ENCODE measurements at regions not wholly inside any gene's neighbourhood (a gene's known extent, or its start where the extent isn't known, plus 50 kb on each side); places are given as distances from the start of the nearest gene placed in this dataset.

DNA sequence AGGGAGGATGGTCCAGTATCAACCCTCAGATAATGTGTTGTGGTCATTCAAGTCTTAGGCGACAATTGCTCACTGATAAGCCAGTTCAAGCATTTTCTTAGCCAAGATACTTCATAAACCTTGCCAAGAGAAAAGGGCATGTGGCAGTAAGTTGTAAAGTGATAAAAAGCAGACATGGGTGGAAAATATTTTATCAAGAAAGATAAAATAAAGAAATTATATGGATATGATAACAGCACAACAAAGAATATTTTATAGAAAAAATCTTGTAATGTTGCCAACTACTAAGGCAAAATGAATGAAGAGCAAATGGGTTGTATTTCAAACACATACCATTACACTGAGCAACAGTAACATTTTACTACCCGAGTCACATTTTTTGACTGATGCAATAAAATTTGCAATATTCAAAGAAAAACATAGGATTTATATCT is 217.4 kb upstream of the PITX2 start:
- Histone ChIP-seq H3K79me2 (ENCODE audit: low read length) (no peaks in the 10 kb centered on the region), H3K4me1 (ENCODE audit: low read length) (no peaks in the 10 kb centered on the region), H3K9me2 (replicated peaks; ENCODE audit: insufficient read depth, low read length) (no peaks in the 10 kb centered on the region), H3K36me3 (replicated peaks; ENCODE audit: insufficient read depth, low read length) (no peaks in the 10 kb centered on the region), H3K9ac (ENCODE audit: low read length) (no peak overlapping the region), H3K4me2 (ENCODE audit: low read depth, low read length) (no peak overlapping the region), H3F3A (ENCODE audit: insufficient read depth, low read length) (no peaks in the 10 kb centered on the region), H4K20me1 (ENCODE audit: insufficient read depth, low read length) (no peaks in the 10 kb centered on the region), H2AFZ (ENCODE audit: low read length) (no peak overlapping the region), H3K27ac (ENCODE audit: low read length) (no peak overlapping the region), H3K9me3 (replicated peaks; ENCODE audit: insufficient read depth, low read length) (no peaks in the 10 kb centered on the region), H3K27me3 (replicated peaks; ENCODE audit: insufficient read depth, low read length) (no peaks in the 10 kb centered on the region), H3K4me3 (ENCODE audit: low read length) (no peak overlapping the region)
- no peak for DNase-seq
- TF ChIP-seq EZH2 (optimal IDR thresholded peaks at IDR 0.05; ENCODE audit: low read depth, low read length), result no peak
- no peak for TF ChIP-seq EZH2phosphoT487 (IDR thresholded peaks at IDR 0.05; ENCODE audit: low read length)
- TF ChIP-seq, protein P1, sequence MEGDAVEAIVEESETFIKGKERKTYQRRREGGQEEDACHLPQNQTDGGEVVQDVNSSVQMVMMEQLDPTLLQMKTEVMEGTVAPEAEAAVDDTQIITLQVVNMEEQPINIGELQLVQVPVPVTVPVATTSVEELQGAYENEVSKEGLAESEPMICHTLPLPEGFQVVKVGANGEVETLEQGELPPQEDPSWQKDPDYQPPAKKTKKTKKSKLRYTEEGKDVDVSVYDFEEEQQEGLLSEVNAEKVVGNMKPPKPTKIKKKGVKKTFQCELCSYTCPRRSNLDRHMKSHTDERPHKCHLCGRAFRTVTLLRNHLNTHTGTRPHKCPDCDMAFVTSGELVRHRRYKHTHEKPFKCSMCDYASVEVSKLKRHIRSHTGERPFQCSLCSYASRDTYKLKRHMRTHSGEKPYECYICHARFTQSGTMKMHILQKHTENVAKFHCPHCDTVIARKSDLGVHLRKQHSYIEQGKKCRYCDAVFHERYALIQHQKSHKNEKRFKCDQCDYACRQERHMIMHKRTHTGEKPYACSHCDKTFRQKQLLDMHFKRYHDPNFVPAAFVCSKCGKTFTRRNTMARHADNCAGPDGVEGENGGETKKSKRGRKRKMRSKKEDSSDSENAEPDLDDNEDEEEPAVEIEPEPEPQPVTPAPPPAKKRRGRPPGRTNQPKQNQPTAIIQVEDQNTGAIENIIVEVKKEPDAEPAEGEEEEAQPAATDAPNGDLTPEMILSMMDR (IDR thresholded peaks at IDR 0.05; ENCODE audit: low read length), result no peak

DNA sequence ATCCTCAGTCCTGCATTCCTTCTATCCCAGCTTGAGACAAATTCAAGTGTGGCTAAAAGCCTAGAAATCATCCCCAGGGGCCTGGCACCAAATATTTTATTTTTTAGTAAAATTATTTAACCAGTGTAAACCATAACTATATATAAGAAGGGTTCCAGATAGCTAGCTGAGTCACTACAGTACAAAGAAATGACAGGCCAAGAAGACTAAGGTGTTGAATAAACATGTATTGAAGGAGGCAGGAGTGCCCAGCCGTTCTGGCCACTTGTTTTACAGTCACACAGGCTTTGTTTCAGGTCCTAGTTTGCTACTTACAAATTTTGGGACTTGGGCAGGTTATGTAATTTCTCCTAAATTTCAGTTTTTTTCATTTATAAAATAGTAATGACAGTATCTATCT is 225.9 kb upstream of the PITX2 start:
- no peaks in the 10 kb centered on the region for H3K9me2 ChIP-seq (replicated peaks; ENCODE audit: insufficient read depth, low read length)
- H3K79me2 ChIP-seq (ENCODE audit: low read length), result no peaks in the 10 kb centered on the region
- TF ChIP-seq, protein P1 (IDR thresholded peaks at IDR 0.05; ENCODE audit: low read length), result no peak
- TF ChIP-seq EZH2phosphoT487 (IDR thresholded peaks at IDR 0.05; ENCODE audit: low read length) (no peak), EZH2 (optimal IDR thresholded peaks at IDR 0.05; ENCODE audit: low read depth, low read length) (no peak)
- DNase-seq, result no peak
- H4K20me1 ChIP-seq (ENCODE audit: insufficient read depth, low read length), result no peaks in the 10 kb centered on the region
- H3K9ac ChIP-seq (ENCODE audit: low read length), result no peak overlapping the region
- H3K4me2 ChIP-seq (ENCODE audit: low read depth, low read length), result no peak overlapping the region
- no peaks in the 10 kb centered on the region for H3K4me1 ChIP-seq (ENCODE audit: low read length)
- no peak overlapping the region for H2AFZ ChIP-seq (ENCODE audit: low read length)
- no peaks in the 10 kb centered on the region for H3F3A ChIP-seq (ENCODE audit: insufficient read depth, low read length)
- no peak overlapping the region for H3K4me3 ChIP-seq (ENCODE audit: low read length)
- no peak overlapping the region for H3K27ac ChIP-seq (ENCODE audit: low read length)
- H3K9me3 ChIP-seq (replicated peaks; ENCODE audit: insufficient read depth, low read length), result no peaks in the 10 kb centered on the region
- H3K36me3 ChIP-seq (replicated peaks; ENCODE audit: insufficient read depth, low read length), result no peaks in the 10 kb centered on the region
- H3K27me3 ChIP-seq (replicated peaks; ENCODE audit: insufficient read depth, low read length), result no peaks in the 10 kb centered on the region

DNA sequence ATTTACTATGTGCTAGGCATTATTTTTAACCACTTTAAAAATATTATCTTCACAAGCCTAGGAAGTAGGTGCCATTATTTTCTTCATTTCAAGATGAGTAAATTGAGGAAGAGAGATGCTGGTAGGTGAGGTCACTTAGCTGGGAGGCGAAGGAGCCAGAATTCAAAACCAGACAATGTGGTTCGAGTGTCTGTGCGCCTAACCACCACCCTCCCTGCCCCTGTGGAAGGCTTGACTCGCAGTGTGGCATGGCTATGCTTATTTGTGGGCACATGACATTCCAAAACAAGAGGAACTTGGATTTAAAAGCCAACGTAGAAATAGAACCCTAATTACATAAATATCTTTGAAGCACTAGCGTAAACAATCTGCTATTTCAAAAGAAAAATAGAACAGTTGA is 226.6 kb upstream of the PITX2 start:
- Histone ChIP-seq H3K4me1 (ENCODE audit: low read length) (no peaks in the 10 kb centered on the region), H3K9me2 (replicated peaks; ENCODE audit: insufficient read depth, low read length) (no peaks in the 10 kb centered on the region), H3K27me3 (replicated peaks; ENCODE audit: insufficient read depth, low read length) (no peaks in the 10 kb centered on the region), H2AFZ (ENCODE audit: low read length) (no peak overlapping the region), H3K9me3 (replicated peaks; ENCODE audit: insufficient read depth, low read length) (no peaks in the 10 kb centered on the region), H3K36me3 (replicated peaks; ENCODE audit: insufficient read depth, low read length) (no peaks in the 10 kb centered on the region), H4K20me1 (ENCODE audit: insufficient read depth, low read length) (no peaks in the 10 kb centered on the region), H3K4me3 (ENCODE audit: low read length) (no peak overlapping the region), H3K9ac (ENCODE audit: low read length) (no peak overlapping the region), H3K79me2 (ENCODE audit: low read length) (no peaks in the 10 kb centered on the region), H3K27ac (ENCODE audit: low read length) (no peak overlapping the region), H3K4me2 (ENCODE audit: low read depth, low read length) (no peak overlapping the region), H3F3A (ENCODE audit: insufficient read depth, low read length) (no peaks in the 10 kb centered on the region)
- no peak for TF ChIP-seq EZH2 (optimal IDR thresholded peaks at IDR 0.05; ENCODE audit: low read depth, low read length)
- TF ChIP-seq EZH2phosphoT487 (IDR thresholded peaks at IDR 0.05; ENCODE audit: low read length), result no peak
- TF ChIP-seq, protein P1 (IDR thresholded peaks at IDR 0.05; ENCODE audit: low read length), result no peak
- no peak for DNase-seq

Measured in MM.1S (cell line).